ENCODE measurements at regions not wholly inside any gene's neighbourhood (a gene's known extent, or its start where the extent isn't known, plus 50 kb on each side); places are given as distances from the start of the nearest gene placed in this dataset.
"Not testable (repeated sequence)": the region's sequence is repeated elsewhere in the genome, so short reads cannot be mapped to it uniquely, and the experiment has no call there.

DNA sequence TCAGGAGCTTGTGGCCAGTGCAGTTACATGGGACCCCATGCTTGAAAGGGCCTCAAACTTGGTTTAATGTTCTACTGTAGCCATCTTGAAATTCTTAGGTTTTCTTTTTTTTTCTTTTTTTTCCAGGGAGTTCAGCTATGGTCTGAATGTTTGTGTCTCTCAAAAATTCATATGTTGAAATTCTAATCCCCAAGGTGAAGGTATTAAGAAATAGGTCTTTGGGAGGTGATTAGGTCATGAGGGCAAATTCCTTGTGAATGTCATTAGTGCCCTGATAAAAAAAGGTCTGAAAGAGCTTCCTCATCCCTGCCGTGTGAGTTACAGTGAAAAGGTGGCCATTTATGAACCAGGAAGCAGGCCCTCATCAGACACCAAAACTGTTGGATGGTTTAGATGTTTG lies 324.1 kb downstream of the C12orf75 start:
- no peak overlapping the region for H3K4me3 ChIP-seq (ENCODE audit: low read depth, low read length)
- no peak for DNase-seq (ENCODE audit: low read depth)
- TF ChIP-seq, protein P1, sequence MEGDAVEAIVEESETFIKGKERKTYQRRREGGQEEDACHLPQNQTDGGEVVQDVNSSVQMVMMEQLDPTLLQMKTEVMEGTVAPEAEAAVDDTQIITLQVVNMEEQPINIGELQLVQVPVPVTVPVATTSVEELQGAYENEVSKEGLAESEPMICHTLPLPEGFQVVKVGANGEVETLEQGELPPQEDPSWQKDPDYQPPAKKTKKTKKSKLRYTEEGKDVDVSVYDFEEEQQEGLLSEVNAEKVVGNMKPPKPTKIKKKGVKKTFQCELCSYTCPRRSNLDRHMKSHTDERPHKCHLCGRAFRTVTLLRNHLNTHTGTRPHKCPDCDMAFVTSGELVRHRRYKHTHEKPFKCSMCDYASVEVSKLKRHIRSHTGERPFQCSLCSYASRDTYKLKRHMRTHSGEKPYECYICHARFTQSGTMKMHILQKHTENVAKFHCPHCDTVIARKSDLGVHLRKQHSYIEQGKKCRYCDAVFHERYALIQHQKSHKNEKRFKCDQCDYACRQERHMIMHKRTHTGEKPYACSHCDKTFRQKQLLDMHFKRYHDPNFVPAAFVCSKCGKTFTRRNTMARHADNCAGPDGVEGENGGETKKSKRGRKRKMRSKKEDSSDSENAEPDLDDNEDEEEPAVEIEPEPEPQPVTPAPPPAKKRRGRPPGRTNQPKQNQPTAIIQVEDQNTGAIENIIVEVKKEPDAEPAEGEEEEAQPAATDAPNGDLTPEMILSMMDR (IDR thresholded peaks at IDR 0.05; ENCODE audit: insufficient read depth, low read depth, low read length): no peak

DNA sequence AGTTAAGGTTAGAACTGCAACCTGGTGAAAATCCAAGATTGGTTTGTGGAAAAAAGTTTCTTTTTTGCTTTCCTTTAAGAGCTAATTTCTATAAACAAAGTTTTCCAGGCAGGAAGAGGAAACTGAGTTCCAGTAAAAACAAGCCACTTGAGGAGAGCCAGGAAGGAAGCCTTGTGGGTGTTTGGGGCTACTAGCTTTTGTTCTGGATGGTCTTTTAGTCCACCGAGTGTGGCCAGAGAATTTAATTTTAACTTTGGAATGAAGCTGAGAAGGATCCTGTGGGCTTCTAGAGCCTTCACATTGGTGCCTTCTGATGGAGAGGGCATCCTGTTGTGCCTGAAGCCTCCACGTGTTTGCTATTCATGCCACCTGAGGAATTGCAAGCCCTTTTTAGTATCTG lies 327.9 kb downstream of the C12orf75 start:
- TF ChIP-seq, protein P1 (IDR thresholded peaks at IDR 0.05; ENCODE audit: insufficient read depth, low read depth, low read length): no peak
- no peak for DNase-seq (ENCODE audit: low read depth)
- no peak overlapping the region for H3K4me3 ChIP-seq (ENCODE audit: low read depth, low read length)

DNA sequence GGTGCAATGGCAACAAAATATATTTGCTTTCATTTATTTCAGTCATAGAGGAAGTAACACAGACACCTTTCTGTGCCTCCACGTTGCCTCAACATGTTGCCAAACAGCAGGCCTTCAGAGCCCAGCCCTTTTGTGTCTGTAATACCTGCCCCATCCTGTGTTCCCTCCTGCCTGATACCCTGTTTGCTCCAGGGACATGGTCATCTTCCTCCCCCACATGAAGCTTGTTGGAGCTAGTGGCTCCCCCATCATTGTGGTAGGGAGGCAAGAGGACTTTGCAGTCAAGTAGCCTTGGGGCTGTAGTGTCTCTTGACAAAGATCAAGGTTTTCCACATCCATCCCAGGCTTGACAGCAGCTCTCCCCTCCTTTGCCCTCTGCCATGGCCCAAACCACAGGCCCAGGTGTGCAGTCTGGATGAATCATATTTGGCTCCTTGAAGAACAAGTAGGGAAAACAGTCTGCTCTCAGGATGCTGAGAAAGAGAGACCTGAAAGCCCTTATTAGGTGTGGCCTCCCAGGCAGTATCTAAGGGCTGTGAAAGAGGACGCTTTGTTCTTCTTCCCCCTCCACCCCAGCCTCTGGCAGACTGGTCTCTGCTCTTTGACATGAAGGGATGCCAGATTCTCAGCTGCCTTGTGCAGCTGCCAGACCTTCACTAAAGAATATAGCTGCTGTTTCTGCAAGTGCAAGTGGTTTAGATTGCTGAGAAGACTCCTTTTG lies 329.0 kb downstream of the C12orf75 start:
- TF ChIP-seq, protein P1 (IDR thresholded peaks at IDR 0.05; ENCODE audit: insufficient read depth, low read depth, low read length): no peak
- no peak for DNase-seq (ENCODE audit: low read depth)

GRCh38 chr12:105664765-105665164 lies 334.3 kb downstream of the C12orf75 start:
- not testable (repeated sequence) for DNase-seq (ENCODE audit: low read depth); H3K4me3 ChIP-seq (ENCODE audit: low read depth, low read length)

More for the DNA sequence above, 329.0 kb downstream of the C12orf75 start:
- H3K4me3 ChIP-seq (ENCODE audit: low read depth, low read length): no peak overlapping the region

DNA sequence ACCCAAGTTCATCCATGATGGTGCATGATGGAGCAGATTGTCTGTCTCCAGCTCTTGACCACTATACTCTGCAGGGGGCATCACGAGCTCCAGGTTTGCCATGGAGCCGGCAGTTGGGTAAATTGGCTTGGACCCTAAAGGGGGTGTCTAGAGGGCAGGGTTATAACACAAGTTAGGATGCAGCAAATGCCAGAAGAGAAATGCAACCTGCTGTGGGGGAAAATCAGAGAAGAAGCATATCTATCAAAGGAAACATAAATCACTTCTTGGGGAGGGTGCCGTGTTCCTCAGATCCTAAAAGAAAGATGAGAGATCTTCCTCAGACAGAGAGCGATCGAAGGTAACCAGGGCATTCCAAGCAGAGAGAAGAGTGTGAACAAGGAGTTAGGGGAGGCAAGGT lies 334.9 kb downstream of the C12orf75 start:
- TF ChIP-seq, protein P1 (IDR thresholded peaks at IDR 0.05; ENCODE audit: insufficient read depth, low read depth, low read length): no peak
- no peak for DNase-seq (ENCODE audit: low read depth)
- H3K4me3 ChIP-seq (ENCODE audit: low read depth, low read length): no peak overlapping the region

- no peak overlapping the region for H3K4me3 ChIP-seq (ENCODE audit: low read depth, low read length)
- TF ChIP-seq, protein P1 (IDR thresholded peaks at IDR 0.05; ENCODE audit: insufficient read depth, low read depth, low read length): no peak
- no peak for DNase-seq (ENCODE audit: low read depth)
These were observed 337.7 kb downstream of the C12orf75 start for GRCh38 chr12:105667973-105668743.

- no peak overlapping the region for H3K4me3 ChIP-seq (ENCODE audit: low read depth, low read length)
- TF ChIP-seq, protein P1 (IDR thresholded peaks at IDR 0.05; ENCODE audit: insufficient read depth, low read depth, low read length): no peak
- DNase-seq (ENCODE audit: low read depth): no peak
These were observed 340.2 kb downstream of the C12orf75 start for GRCh38 chr12:105670672-105671071.

Data from fibroblast of villous mesenchyme (primary cell).